GM19324 (cell line): ENCODE measurements at regions not wholly inside any gene's neighbourhood (a gene's known extent, or its start where the extent isn't known, plus 50 kb on each side); places are given as distances from the start of the nearest gene placed in this dataset.
"Not testable (repeated sequence)": the region's sequence is repeated elsewhere in the genome, so short reads cannot be mapped to it uniquely, and the experiment has no call there.

Source experiments
- ATAC-seq: cut with Tn5 transposase; IDR thresholded peaks from one replicate; pipeline ENCODE4 v1.9.1; 2021; ENCODE audit warnings: mild to moderate bottlenecking, moderate library complexity; ENCODE audit not compliant: unreplicated experiment, low FRiP score

- ATAC-seq, result no peak
These were observed 99.5 kb upstream of the FOXB1 start for GRCh38 chr15:59904450-59905135.

GRCh38 chr15:59896663-59897074, 107.4 kb upstream of the FOXB1 start:
- ATAC-seq, result no peak

GRCh38 chr15:59894835-59895234, 109.3 kb upstream of the FOXB1 start:
- ATAC-seq, result no peak

GRCh38 chr15:59892985-59893384, 111.1 kb upstream of the FOXB1 start:
- ATAC-seq, result no peak

GRCh38 chr15:59887870-59888269, 116.2 kb upstream of the FOXB1 start:
- not testable (repeated sequence) for ATAC-seq

- no peak for ATAC-seq
These were observed 116.9 kb upstream of the FOXB1 start for GRCh38 chr15:59887211-59887610.

GRCh38 chr15:59886441-59886840, 117.7 kb upstream of the FOXB1 start:
- ATAC-seq, result no peak

GRCh38 chr15:59885832-59886231, 118.3 kb upstream of the FOXB1 start:
- no peak for ATAC-seq

GRCh38 chr15:59879506-59880265, 124.4 kb upstream of the FOXB1 start:
- no peak for ATAC-seq

GRCh38 chr15:59876140-59876539, 128.0 kb upstream of the FOXB1 start:
- ATAC-seq, result no peak

GRCh38 chr15:59873644-59874272, 130.4 kb upstream of the FOXB1 start:
- no peak for ATAC-seq

- ATAC-seq, result no peak
These were observed 136.8 kb upstream of the FOXB1 start for GRCh38 chr15:59867086-59867855.

- ATAC-seq, result no peak
These were observed 137.5 kb upstream of the FOXB1 start for GRCh38 chr15:59866642-59867041.

- no peak for ATAC-seq
These were observed 141.6 kb upstream of the FOXB1 start for GRCh38 chr15:59862191-59863155.

- no peak for ATAC-seq
These were observed 156.1 kb upstream of the FOXB1 start for GRCh38 chr15:59847968-59848367.

- no peak for ATAC-seq
These were observed 156.9 kb upstream of the BNIP2 start for GRCh38 chr15:59845942-59846499.

GRCh38 chr15:59843609-59844008, 154.5 kb upstream of the BNIP2 start:
- ATAC-seq, result no peak

- no peak for ATAC-seq
These were observed 151.9 kb upstream of the BNIP2 start for GRCh38 chr15:59841036-59841435.

GRCh38 chr15:59839906-59840305, 150.8 kb upstream of the BNIP2 start:
- no peak for ATAC-seq
